ENCODE measurements at regions not wholly inside any gene's neighbourhood (a gene's known extent, or its start where the extent isn't known, plus 50 kb on each side); places are given as distances from the start of the nearest gene placed in this dataset.

DNA sequence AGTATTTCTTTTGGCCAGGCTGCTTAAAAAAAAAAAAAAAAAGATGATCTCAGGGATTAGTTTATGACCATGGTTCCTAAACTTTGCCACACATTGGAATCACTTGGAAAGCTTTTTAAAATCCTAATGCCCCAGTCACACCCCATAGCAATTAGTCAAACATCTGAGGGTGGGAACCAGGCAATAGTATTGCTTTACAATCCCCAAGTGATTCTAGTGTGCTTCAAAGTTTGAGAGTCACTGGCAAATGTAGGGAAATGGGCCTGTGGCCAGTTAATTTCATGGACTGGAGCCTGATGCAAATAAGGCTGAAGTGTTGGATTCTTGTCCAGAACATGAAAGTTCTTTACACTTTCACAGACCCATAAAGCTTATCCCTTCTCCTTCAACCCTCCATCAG, 374.6 kb upstream of the ESRRG start:
- no peak overlapping the region for H3K23ac ChIP-seq (ENCODE audit: low read length)
- H3K27ac ChIP-seq (ENCODE audit: low read depth, low read length), result no peak overlapping the region
- H2BK15ac ChIP-seq (replicated peaks; ENCODE audit: low read depth), result no peak overlapping the region
- H3K4me2 ChIP-seq (ENCODE audit: low read length), result no peak overlapping the region
- H3K4me1 ChIP-seq (ENCODE audit: control insufficient read depth, low read depth, low read length), result no peaks in the 10 kb centered on the region
- H2BK120ac ChIP-seq (ENCODE audit: low read depth, low read length), result no peak overlapping the region
- H3K9ac ChIP-seq (ENCODE audit: low read length), result no peak overlapping the region
- H3K56ac ChIP-seq (ENCODE audit: low read length), result no peak overlapping the region
- H3K27me3 ChIP-seq (ENCODE audit: insufficient read depth, low read length, poor library complexity), result no peaks in the 10 kb centered on the region
- no peak overlapping the region for H4K5ac ChIP-seq (ENCODE audit: low read length)
- no peak overlapping the region for H2BK5ac ChIP-seq (ENCODE audit: low read length)
- H3K79me1 ChIP-seq (ENCODE audit: low read length), result no peaks in the 10 kb centered on the region
- no peaks in the 10 kb centered on the region for H3K36me3 ChIP-seq (ENCODE audit: control insufficient read depth, insufficient read depth, low read length)
- H3K18ac ChIP-seq (ENCODE audit: low read length), result no peak overlapping the region
- H3K79me2 ChIP-seq (ENCODE audit: control insufficient read depth, insufficient read depth, low read length), result no peaks in the 10 kb centered on the region
- H2AK5ac ChIP-seq (ENCODE audit: low read length), result no peak overlapping the region
- H3K4ac ChIP-seq (ENCODE audit: low read depth, low read length), result no peak overlapping the region
- DNase-seq, result no peak
- H4K8ac ChIP-seq (ENCODE audit: low read depth, low read length), result no peak overlapping the region
- H3K4me3 ChIP-seq (ENCODE audit: low read length), result no peak overlapping the region

DNA sequence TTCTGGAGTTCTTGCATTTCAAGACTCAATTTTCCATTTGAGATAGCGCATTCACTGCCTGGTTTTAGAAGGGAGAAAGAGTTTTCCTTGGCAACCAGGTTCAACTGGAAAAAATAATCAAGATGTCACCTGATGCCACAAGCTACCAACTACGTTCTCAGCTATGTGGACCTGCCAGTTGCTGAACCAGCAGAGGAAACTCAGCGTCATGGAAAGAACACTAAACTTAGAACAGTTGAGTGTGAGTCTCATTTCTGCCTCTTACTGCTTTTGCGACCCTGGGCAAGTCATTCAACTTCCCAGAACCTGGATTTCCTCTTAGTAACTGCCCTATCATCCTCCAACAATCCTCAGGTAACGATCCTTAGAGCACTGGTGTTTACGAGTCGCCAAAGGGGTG, 373.0 kb upstream of the ESRRG start:
- H2BK15ac ChIP-seq (replicated peaks; ENCODE audit: low read depth), result no peak overlapping the region
- no peak overlapping the region for H3K23ac ChIP-seq (ENCODE audit: low read length)
- H3K4me2 ChIP-seq (ENCODE audit: low read length), result no peak overlapping the region
- no peaks in the 10 kb centered on the region for H3K79me1 ChIP-seq (ENCODE audit: low read length)
- no peaks in the 10 kb centered on the region for H3K36me3 ChIP-seq (ENCODE audit: control insufficient read depth, insufficient read depth, low read length)
- WGBS (ENCODE audit: extremely low coverage, insufficient coverage, low lambda C conversion rate), result no CpG with 5 or more reads among the region's 7 CpGs
- no peak overlapping the region for H4K8ac ChIP-seq (ENCODE audit: low read depth, low read length)
- H3K4me1 ChIP-seq (ENCODE audit: control insufficient read depth, low read depth, low read length), result no peaks in the 10 kb centered on the region
- DNase-seq, result no peak
- no peak overlapping the region for H2BK120ac ChIP-seq (ENCODE audit: low read depth, low read length)
- H3K4me3 ChIP-seq (ENCODE audit: low read length), result no peak overlapping the region
- no peaks in the 10 kb centered on the region for H3K79me2 ChIP-seq (ENCODE audit: control insufficient read depth, insufficient read depth, low read length)
- H2AK5ac ChIP-seq (ENCODE audit: low read length), result no peak overlapping the region
- no peak overlapping the region for H2BK5ac ChIP-seq (ENCODE audit: low read length)
- no peak overlapping the region for H3K27ac ChIP-seq (ENCODE audit: low read depth, low read length)
- H3K27me3 ChIP-seq (ENCODE audit: insufficient read depth, low read length, poor library complexity), result no peaks in the 10 kb centered on the region
- H3K9ac ChIP-seq (ENCODE audit: low read length), result no peak overlapping the region
- H3K18ac ChIP-seq (ENCODE audit: low read length), result no peak overlapping the region
- H3K4ac ChIP-seq (ENCODE audit: low read depth, low read length), result no peak overlapping the region
- no peak overlapping the region for H3K56ac ChIP-seq (ENCODE audit: low read length)
- H4K5ac ChIP-seq (ENCODE audit: low read length), result no peak overlapping the region

DNA sequence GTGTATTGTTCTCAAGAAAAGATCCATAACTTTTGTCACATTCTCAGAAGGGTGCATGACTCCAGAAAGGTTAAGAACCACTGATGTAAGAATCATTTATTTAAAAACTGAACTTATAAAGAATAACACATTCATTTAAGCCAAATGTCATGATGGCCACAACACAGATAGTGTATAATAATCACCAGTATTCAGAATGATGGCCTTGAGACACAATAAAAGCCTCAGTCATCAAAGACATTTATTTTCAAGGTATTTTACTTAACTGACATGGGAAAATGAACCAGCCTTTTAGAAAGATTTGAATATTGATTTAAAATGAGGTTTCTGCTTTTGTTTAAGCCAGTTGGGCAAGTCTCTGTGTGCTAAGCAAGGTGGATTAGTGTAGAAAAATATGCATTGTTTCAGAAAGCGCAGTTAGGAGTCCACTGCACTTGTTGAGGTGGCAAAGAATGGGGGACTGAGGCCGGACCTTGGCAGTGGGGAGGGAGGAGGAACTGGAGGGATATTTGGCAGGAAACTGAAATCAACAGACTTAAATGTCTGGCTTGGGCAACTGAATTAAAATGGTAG, 371.9 kb upstream of the ESRRG start:
- no peak overlapping the region for H3K4ac ChIP-seq (ENCODE audit: low read depth, low read length)
- H2AK5ac ChIP-seq (ENCODE audit: low read length), result no peak overlapping the region
- no peak overlapping the region for H4K8ac ChIP-seq (ENCODE audit: low read depth, low read length)
- H3K18ac ChIP-seq (ENCODE audit: low read length), result no peak overlapping the region
- H3K79me2 ChIP-seq (ENCODE audit: control insufficient read depth, insufficient read depth, low read length), result no peaks in the 10 kb centered on the region
- H3K23ac ChIP-seq (ENCODE audit: low read length), result no peak overlapping the region
- H4K5ac ChIP-seq (ENCODE audit: low read length), result no peak overlapping the region
- H3K27me3 ChIP-seq (ENCODE audit: insufficient read depth, low read length, poor library complexity), result peaks cover 5% of the 10 kb centered on the region
- no CpG with 5 or more reads among the region's 2 CpGs for WGBS (ENCODE audit: extremely low coverage, insufficient coverage, low lambda C conversion rate)
- H3K4me1 ChIP-seq (ENCODE audit: control insufficient read depth, low read depth, low read length), result no peaks in the 10 kb centered on the region
- no peak overlapping the region for H3K4me2 ChIP-seq (ENCODE audit: low read length)
- H2BK15ac ChIP-seq (replicated peaks; ENCODE audit: low read depth), result no peak overlapping the region
- H3K36me3 ChIP-seq (ENCODE audit: control insufficient read depth, insufficient read depth, low read length), result no peaks in the 10 kb centered on the region
- H3K4me3 ChIP-seq (ENCODE audit: low read length), result no peak overlapping the region
- H2BK120ac ChIP-seq (ENCODE audit: low read depth, low read length), result no peak overlapping the region
- no peak overlapping the region for H3K27ac ChIP-seq (ENCODE audit: low read depth, low read length)
- no peak overlapping the region for H3K56ac ChIP-seq (ENCODE audit: low read length)
- DNase-seq, result no peak
- H3K79me1 ChIP-seq (ENCODE audit: low read length), result no peaks in the 10 kb centered on the region
- H2BK5ac ChIP-seq (ENCODE audit: low read length), result no peak overlapping the region
- no peak overlapping the region for H3K9ac ChIP-seq (ENCODE audit: low read length)

DNA sequence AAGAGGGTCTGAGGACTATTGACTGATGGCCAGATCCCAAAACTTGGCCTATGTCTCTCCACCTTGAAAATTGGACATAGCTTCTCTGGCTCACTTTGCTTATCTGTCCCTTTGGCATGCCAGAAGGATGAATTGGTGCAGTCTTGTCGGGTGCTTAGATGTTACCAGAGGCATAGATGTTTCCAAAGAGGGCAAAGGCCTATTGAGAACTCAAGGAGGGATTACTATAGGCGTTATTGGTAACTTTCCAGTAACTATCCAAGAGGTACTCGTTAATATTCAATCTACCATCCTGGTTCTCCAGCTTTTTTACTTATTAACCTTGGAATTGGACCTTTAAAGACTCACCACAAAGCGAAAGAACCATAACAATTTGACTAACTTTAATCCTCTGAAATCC, 368.3 kb upstream of the ESRRG start:
- H4K5ac ChIP-seq (ENCODE audit: low read length), result no peak overlapping the region
- H3K4ac ChIP-seq (ENCODE audit: low read depth, low read length), result no peak overlapping the region
- no peak overlapping the region for H2BK5ac ChIP-seq (ENCODE audit: low read length)
- no peak overlapping the region for H3K18ac ChIP-seq (ENCODE audit: low read length)
- H3K9ac ChIP-seq (ENCODE audit: low read length), result no peak overlapping the region
- H3K36me3 ChIP-seq (ENCODE audit: control insufficient read depth, insufficient read depth, low read length), result no peaks in the 10 kb centered on the region
- H2BK120ac ChIP-seq (ENCODE audit: low read depth, low read length), result no peak overlapping the region
- no peak overlapping the region for H2BK15ac ChIP-seq (replicated peaks; ENCODE audit: low read depth)
- H3K27me3 ChIP-seq (ENCODE audit: insufficient read depth, low read length, poor library complexity), result peaks cover 15% of the 10 kb centered on the region
- H3K79me1 ChIP-seq (ENCODE audit: low read length), result no peaks in the 10 kb centered on the region
- no peak overlapping the region for H2AK5ac ChIP-seq (ENCODE audit: low read length)
- no peak overlapping the region for H3K27ac ChIP-seq (ENCODE audit: low read depth, low read length)
- no CpG with 5 or more reads among the region's 4 CpGs for WGBS (ENCODE audit: extremely low coverage, insufficient coverage, low lambda C conversion rate)
- H3K23ac ChIP-seq (ENCODE audit: low read length), result no peak overlapping the region
- H3K4me3 ChIP-seq (ENCODE audit: low read length), result no peak overlapping the region
- no peak for DNase-seq
- no peak overlapping the region for H4K8ac ChIP-seq (ENCODE audit: low read depth, low read length)
- H3K4me2 ChIP-seq (ENCODE audit: low read length), result no peak overlapping the region
- H3K56ac ChIP-seq (ENCODE audit: low read length), result no peak overlapping the region
- H3K79me2 ChIP-seq (ENCODE audit: control insufficient read depth, insufficient read depth, low read length), result no peaks in the 10 kb centered on the region
- peaks cover 2% of the 10 kb centered on the region for H3K4me1 ChIP-seq (ENCODE audit: control insufficient read depth, low read depth, low read length)

DNA sequence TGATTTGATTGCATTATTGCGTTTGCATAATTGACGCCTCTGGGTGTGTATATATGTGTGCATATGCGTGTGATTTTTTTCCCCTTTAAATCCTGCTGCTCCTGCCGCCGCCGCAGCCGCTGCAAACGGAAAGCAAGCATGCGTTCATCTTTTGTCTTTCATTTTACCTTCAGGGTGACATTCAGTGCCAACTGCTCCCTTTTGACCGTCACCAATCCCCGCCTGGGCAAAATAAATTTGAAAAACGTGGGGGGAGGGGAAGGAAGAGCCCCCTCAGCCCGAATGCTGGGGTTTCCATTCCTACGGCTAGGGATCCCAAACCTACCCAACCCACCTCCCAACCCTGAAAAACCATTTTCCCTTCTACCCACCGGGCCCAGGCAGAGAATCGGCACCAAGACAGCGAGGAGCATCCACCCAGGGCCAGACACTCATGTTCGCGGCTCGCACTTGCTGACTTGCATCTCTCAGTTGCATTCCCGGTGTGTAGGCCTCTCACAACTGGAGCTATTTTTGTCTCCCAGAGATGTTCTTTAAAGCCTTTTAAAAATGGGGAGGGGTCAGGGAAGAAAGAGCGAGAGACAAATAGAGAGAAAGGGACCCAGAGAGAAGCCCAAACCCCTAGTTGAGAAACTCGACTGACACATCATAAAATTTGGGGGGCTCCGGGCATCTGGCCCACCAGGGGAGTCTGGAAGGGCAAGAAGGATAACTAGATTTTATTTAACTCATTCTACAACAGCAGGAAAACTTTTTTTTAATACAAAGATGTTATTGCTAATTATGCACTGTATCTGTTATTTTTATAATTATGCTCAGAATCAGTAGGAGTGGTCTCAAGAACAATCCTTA, 367.1 kb upstream of the ESRRG start:
- H3K4me2 ChIP-seq (ENCODE audit: low read length), result peak overlapping the region; percentile 1
- H3K9ac ChIP-seq (ENCODE audit: low read length), result no peak overlapping the region
- no peak overlapping the region for H3K18ac ChIP-seq (ENCODE audit: low read length)
- H4K5ac ChIP-seq (ENCODE audit: low read length), result no peak overlapping the region
- no peak overlapping the region for H4K8ac ChIP-seq (ENCODE audit: low read depth, low read length)
- H2BK120ac ChIP-seq (ENCODE audit: low read depth, low read length), result no peak overlapping the region
- no peak overlapping the region for H3K27ac ChIP-seq (ENCODE audit: low read depth, low read length)
- H3K79me2 ChIP-seq (ENCODE audit: control insufficient read depth, insufficient read depth, low read length), result no peaks in the 10 kb centered on the region
- H3K4me3 ChIP-seq (ENCODE audit: low read length), result no peak overlapping the region
- no peaks in the 10 kb centered on the region for H3K79me1 ChIP-seq (ENCODE audit: low read length)
- H2AK5ac ChIP-seq (ENCODE audit: low read length), result no peak overlapping the region
- DNase-seq, result no peak
- H3K56ac ChIP-seq (ENCODE audit: low read length), result no peak overlapping the region
- whole genome bisulfite sequencing (ENCODE audit: extremely low coverage, insufficient coverage, low lambda C conversion rate), result no CpG with 5 or more reads among the region's 24 CpGs
- H3K36me3 ChIP-seq (ENCODE audit: control insufficient read depth, insufficient read depth, low read length), result no peaks in the 10 kb centered on the region
- H3K4ac ChIP-seq (ENCODE audit: low read depth, low read length), result no peak overlapping the region
- no peak overlapping the region for H3K23ac ChIP-seq (ENCODE audit: low read length)
- peaks cover 15% of the 10 kb centered on the region for H3K27me3 ChIP-seq (ENCODE audit: insufficient read depth, low read length, poor library complexity)
- H3K4me1 ChIP-seq (ENCODE audit: control insufficient read depth, low read depth, low read length), result peaks cover 2% of the 10 kb centered on the region
- no peak overlapping the region for H2BK5ac ChIP-seq (ENCODE audit: low read length)
- no peak overlapping the region for H2BK15ac ChIP-seq (replicated peaks; ENCODE audit: low read depth)

Measured in mesendoderm (in vitro differentiated cells).